NCI-H524 treated with DMSO at 0.1 percent for 48 hours (cell line): ENCODE measurements at regions not wholly inside any gene's neighbourhood (a gene's known extent, or its start where the extent isn't known, plus 50 kb on each side); places are given as distances from the start of the nearest gene placed in this dataset.
A peak's percentile ranks its signal among the peaks of the same experiment; 100 is the strongest.

Source experiments
- DNase-seq: peaks from one replicate; lab custom pipeline; 2025; lab: John Stamatoyannopoulos, UW

GRCh38 chr11:130614591-130614990, 166.1 kb downstream of the ADAMTS15 start:
- DNase-seq: no peak

- no peak for DNase-seq
Measured at GRCh38 chr11:130615561-130615960, 167.1 kb downstream of the ADAMTS15 start.

GRCh38 chr11:130616573-130616972, 168.1 kb downstream of the ADAMTS15 start:
- no peak for DNase-seq

- DNase-seq: no peak
Measured at GRCh38 chr11:130617001-130617400, 168.6 kb downstream of the ADAMTS15 start.

GRCh38 chr11:130620548-130620947, 172.1 kb downstream of the ADAMTS15 start:
- no peak for DNase-seq

- peak; percentile 48 for DNase-seq
Measured at GRCh38 chr11:130622141-130622542, 173.7 kb downstream of the ADAMTS15 start.

GRCh38 chr11:130623670-130624668, 175.5 kb downstream of the ADAMTS15 start:
- no peak for DNase-seq

- no peak for DNase-seq
Measured at GRCh38 chr11:130624971-130625544, 176.6 kb downstream of the ADAMTS15 start.

- peak; percentile 97 for DNase-seq
Measured at GRCh38 chr11:130625578-130626306, 177.3 kb downstream of the ADAMTS15 start.

- DNase-seq: peak; percentile 50
Measured at GRCh38 chr11:130629039-130629438, 180.6 kb downstream of the ADAMTS15 start.

- no peak for DNase-seq
Measured at GRCh38 chr11:130631119-130631518, 182.7 kb downstream of the ADAMTS15 start.

- DNase-seq: no peak
Measured at GRCh38 chr11:130633466-130633865, 185.0 kb downstream of the ADAMTS15 start.

GRCh38 chr11:130634186-130634585, 185.7 kb downstream of the ADAMTS15 start:
- no peak for DNase-seq

- no peak for DNase-seq
Measured at GRCh38 chr11:130634961-130635473, 186.6 kb downstream of the ADAMTS15 start.

GRCh38 chr11:130635937-130636630, 187.6 kb downstream of the ADAMTS15 start:
- DNase-seq: no peak

GRCh38 chr11:130636722-130637464, 188.4 kb downstream of the ADAMTS15 start:
- no peak for DNase-seq

- DNase-seq: no peak
Measured at GRCh38 chr11:130637566-130637965, 189.1 kb downstream of the ADAMTS15 start.

GRCh38 chr11:130638033-130638432, 189.6 kb downstream of the ADAMTS15 start:
- no peak for DNase-seq

GRCh38 chr11:130638624-130639023, 190.2 kb downstream of the ADAMTS15 start:
- no peak for DNase-seq

- no peak for DNase-seq
Measured at GRCh38 chr11:130639369-130639768, 190.9 kb downstream of the ADAMTS15 start.

- no peak for DNase-seq
Measured at GRCh38 chr11:130640526-130640925, 192.1 kb downstream of the ADAMTS15 start.
